Mammary epithelial cell (primary cell): ENCODE measurements at regions not wholly inside any gene's neighbourhood (a gene's known extent, or its start where the extent isn't known, plus 50 kb on each side); places are given as distances from the start of the nearest gene placed in this dataset.

ENCODE experiments used
- CTCF ChIP-seq, 2 donors: IDR thresholded peaks in 1 of 2; conservative IDR thresholded peaks in 1 of 2; 2 replicates each; pipeline ENCODE4 v1.5.1; 2011 to 2012; ENCODE audit warnings: inconsistent platforms in 2 of 2, low read length in 2 of 2, mild to moderate bottlenecking in 2 of 2, control low read depth in 1 of 2, low read depth in 1 of 2; ENCODE audit not compliant: insufficient read depth in 1 of 2; ENCODE audit errors: extremely low read depth in 1 of 2
- EZH2 ChIP-seq: IDR thresholded peaks from 2 replicates; pipeline ENCODE4 v1.6.1; 2012; ENCODE audit warnings: low read length, inconsistent platforms, borderline replicate concordance

- no peak for TF ChIP-seq EZH2
- no peak for TF ChIP-seq CTCF (conservative IDR thresholded peaks at IDR 0.05 in 1 of 2, IDR thresholded peaks at IDR 0.05 in 1 of 2; ENCODE audit: extremely low read depth in 1 of 2, insufficient read depth in 1 of 2, low read depth in 1 of 2, low read length in 2 of 2)
Observed at GRCh38 chr3:23696842-23697241, 108.9 kb upstream of the UBE2E1 start.
